Brain microvascular endothelial cell (primary cell): ENCODE measurements at regions not wholly inside any gene's neighbourhood (a gene's known extent, or its start where the extent isn't known, plus 50 kb on each side); places are given as distances from the start of the nearest gene placed in this dataset.
A peak's percentile ranks its signal among the peaks of the same experiment; 100 is the strongest.
"Not testable (repeated sequence)": the region's sequence is repeated elsewhere in the genome, so short reads cannot be mapped to it uniquely, and the experiment has no call there.

Experiments
- DNase-seq: peaks from one replicate; pipeline ENCODE4 v3.0.0-alpha.2; 2020
- H3K27ac ChIP-seq: fragments of 250-450 bp; sonication (Bioruptor Pico); 2 replicates; pipeline ENCODE4 v1.5.1; 2020; ENCODE audit warnings: mild to moderate bottlenecking, moderate library complexity
- H3K27me3 ChIP-seq: fragments of 250-450 bp; sonication (Bioruptor Pico); replicated peaks from 2 replicates; pipeline ENCODE4 v1.5.1; 2020; ENCODE audit warnings: mild to moderate bottlenecking
- H3K36me3 ChIP-seq: fragments of 250-450 bp; sonication (Bioruptor Pico); replicated peaks from 2 replicates; pipeline ENCODE4 v1.5.1; 2020; ENCODE audit warnings: mild to moderate bottlenecking
- H3K4me3 ChIP-seq: 2 replicates; pipeline ENCODE4 v1.5.1; 2011; ENCODE audit warnings: low read depth, mild to moderate bottlenecking, control low read depth, low read length, moderate library complexity
- in situ Hi-C: cut with HindIII; loops from 2 replicates; pipeline ENCODE4 v1.10.0; 2017; ENCODE audit warnings: low sequenced_read_pairs, low pct_ligation_motif_present
- TF ChIP-seq, protein P1 (sequence below): IDR thresholded peaks from 2 replicates; pipeline ENCODE4 v1.5.1; 2011; ENCODE audit warnings: low read depth, mild to moderate bottlenecking, moderate library complexity, low read length, control low read depth, inconsistent platforms; ENCODE audit errors: missing control alignments

DNA sequence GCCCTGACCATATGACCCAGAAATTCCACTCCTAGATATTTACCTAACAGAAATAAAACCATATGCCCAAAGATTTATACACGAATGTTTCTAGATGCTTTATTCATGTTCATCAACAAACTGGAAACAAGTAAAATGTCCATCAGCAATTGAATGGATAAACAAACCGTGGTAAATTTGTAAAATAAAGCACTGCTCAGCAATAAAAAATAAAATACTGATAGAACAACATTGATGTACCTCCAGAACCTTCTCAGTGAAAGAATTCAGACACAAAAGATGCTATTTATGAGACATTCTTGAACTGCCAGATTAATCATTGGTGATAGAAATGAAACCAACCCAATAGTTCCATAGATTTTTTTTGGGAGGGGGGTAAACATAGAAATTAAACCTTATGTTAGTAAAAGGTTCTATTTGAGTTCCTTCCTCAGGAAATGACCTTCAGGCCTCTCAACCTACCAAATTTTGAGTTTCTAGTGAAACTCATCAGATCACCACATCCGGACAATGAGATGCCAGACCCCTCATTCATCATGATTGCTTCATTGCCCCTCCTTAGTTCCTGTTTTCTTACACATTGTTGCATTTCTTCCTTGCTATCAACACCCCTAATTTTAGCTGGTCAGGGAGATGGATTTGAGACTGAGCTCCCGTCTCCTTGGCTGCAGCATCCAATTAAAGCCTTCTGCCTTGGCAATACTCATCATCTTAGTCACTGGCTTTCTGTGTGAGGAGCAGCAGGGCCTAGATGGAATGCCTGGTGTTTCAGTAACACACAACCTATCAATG is 203.5 kb downstream of the LPIN1 start:
- Histone ChIP-seq H3K36me3 (no peaks in the 10 kb centered on the region), H3K27me3 (no peaks in the 10 kb centered on the region), H3K4me3 (no peak overlapping the region), H3K27ac (no peak overlapping the region)
- peak; percentile 9 for DNase-seq
- in situ Hi-C loops, result no loop called here
- TF ChIP-seq, protein P1, sequence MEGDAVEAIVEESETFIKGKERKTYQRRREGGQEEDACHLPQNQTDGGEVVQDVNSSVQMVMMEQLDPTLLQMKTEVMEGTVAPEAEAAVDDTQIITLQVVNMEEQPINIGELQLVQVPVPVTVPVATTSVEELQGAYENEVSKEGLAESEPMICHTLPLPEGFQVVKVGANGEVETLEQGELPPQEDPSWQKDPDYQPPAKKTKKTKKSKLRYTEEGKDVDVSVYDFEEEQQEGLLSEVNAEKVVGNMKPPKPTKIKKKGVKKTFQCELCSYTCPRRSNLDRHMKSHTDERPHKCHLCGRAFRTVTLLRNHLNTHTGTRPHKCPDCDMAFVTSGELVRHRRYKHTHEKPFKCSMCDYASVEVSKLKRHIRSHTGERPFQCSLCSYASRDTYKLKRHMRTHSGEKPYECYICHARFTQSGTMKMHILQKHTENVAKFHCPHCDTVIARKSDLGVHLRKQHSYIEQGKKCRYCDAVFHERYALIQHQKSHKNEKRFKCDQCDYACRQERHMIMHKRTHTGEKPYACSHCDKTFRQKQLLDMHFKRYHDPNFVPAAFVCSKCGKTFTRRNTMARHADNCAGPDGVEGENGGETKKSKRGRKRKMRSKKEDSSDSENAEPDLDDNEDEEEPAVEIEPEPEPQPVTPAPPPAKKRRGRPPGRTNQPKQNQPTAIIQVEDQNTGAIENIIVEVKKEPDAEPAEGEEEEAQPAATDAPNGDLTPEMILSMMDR, result no peak

DNA sequence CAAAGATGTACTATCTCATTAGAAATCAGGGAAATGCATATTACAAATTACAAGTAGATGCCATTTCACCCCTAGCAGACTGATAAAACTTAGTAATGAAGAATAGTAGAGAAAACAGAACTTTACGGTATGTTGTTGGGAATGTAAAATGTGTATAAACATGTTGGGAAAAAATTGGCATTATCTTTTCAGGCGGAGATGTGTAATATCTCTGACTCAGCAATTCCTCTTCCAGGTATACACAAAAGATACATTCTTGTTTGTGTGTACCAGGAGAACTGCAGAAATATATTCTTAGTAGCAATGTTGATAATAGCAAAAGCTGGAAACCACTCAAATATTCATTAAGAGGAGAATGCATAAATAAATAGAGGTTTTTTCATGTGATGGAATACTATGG is 204.5 kb downstream of the LPIN1 start:
- TF ChIP-seq, protein P1, result no peak
- Histone ChIP-seq H3K27ac (no peak overlapping the region), H3K4me3 (no peak overlapping the region), H3K36me3 (no peaks in the 10 kb centered on the region), H3K27me3 (no peaks in the 10 kb centered on the region)
- no peak for DNase-seq
- in situ Hi-C loops, result no loop called here

DNA sequence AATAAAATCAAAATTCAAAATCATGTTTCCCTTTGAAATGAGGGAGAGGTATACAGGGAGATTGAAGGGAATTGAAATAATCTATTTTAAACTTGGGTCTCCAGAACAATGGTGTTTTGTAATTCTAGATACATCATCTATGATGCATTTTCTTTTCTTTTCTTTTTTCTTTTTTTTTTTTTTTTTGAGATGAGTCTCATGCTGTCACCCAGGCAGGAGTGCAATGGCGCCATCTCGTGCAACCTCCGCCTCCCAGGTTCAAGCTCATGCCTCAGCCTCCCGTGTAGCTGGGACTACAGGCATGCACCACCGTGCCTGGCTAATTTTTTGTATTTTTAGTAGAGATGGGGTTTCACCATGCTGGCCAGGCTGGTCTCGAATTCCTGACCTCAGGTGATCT is 205.1 kb downstream of the LPIN1 start:
- in situ Hi-C loops, DNase-seq: not testable (repeated sequence)

DNA sequence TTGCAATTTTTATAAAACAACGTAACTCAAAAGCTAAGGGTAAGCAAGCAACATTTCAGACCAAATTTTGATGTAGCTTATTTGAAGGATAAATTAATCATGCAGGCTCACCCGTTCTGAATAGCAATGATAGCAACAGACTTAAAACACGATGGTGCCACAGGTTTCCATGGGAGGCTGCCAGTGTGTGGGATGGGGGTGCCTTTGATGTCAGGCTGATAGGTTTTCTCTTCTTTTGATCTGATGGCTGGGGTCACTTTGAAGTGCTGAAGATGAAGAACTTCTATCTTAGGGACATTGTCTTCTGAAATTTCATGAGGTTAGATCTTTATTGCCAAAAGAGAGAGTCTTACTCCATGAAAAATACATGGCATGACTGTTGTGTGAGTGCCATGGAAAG is 206.8 kb downstream of the LPIN1 start:
- Histone ChIP-seq H3K27me3 (no peaks in the 10 kb centered on the region), H3K36me3 (no peaks in the 10 kb centered on the region), H3K27ac (no peak overlapping the region), H3K4me3 (no peak overlapping the region)
- no peak for DNase-seq
- in situ Hi-C loops, result no loop called here
- TF ChIP-seq, protein P1, result no peak

More for the DNA sequence above, 205.1 kb downstream of the LPIN1 start:
- not testable (repeated sequence) for H3K27me3 ChIP-seq, H3K27ac ChIP-seq, H3K4me3 ChIP-seq, H3K36me3 ChIP-seq

DNA sequence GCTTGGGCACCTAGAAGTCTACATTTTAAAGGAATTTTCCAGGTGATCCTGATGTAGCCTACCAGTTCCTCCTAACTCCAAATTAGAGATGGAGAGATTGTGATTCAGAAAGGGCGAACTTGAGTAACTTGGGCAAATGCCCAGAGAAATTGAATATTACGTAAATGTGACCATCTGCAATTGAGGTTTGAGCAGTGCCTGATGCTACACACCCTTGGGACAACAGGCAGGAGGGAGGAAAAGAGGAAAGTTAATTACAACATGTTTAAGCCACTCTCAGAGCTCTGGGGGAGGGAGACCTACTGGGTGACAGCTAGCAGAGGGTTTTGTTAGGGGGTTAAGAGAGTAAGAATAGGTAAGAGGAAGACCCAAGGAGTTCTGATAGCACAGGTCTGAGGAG is 208.9 kb downstream of the LPIN1 start:
- no peak for DNase-seq
- Histone ChIP-seq H3K27me3 (no peaks in the 10 kb centered on the region), H3K4me3 (no peak overlapping the region), H3K36me3 (no peaks in the 10 kb centered on the region), H3K27ac (no peak overlapping the region)
- TF ChIP-seq, protein P1, result no peak
- in situ Hi-C loops, result no loop called here

DNA sequence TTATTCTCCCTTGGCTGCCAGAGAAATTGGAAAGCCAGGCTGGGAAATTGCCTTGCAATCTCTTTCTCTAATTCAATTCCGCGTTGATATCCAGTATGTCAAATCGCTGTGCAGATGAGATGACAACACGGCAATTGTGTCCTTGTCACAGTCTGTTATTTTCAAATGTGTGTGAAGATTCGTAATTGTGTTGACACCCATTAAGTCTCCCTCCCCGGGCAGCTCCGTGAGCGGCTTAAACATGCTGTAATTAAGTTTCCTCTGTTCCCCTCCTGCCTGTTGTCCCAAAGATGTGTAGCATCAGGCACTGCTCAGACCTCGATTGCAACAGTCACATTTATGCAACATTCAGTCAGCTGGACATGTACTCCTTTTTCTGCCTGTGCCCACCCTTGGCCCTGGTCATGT is 209.5 kb downstream of the LPIN1 start:
- no peak for DNase-seq
- no peaks in the 10 kb centered on the region for H3K27me3 ChIP-seq
- TF ChIP-seq, protein P1, result no peak
- in situ Hi-C loops, result no loop called here
- no peak overlapping the region for H3K27ac ChIP-seq
- H3K36me3 ChIP-seq, result no peaks in the 10 kb centered on the region
- no peak overlapping the region for H3K4me3 ChIP-seq
